Glomerular visceral epithelial cell (primary cell): ENCODE measurements at regions not wholly inside any gene's neighbourhood (a gene's known extent, or its start where the extent isn't known, plus 50 kb on each side); places are given as distances from the start of the nearest gene placed in this dataset.

Experiments
- DNase-seq: peaks from one replicate; pipeline ENCODE4 v3.0.0-alpha.2; 2016; ENCODE audit errors: extremely low spot score

GRCh38 chr1:38718031-38718430 is 141.5 kb downstream of the RRAGC start:
- no peak for DNase-seq

GRCh38 chr1:38716229-38716628 is 143.3 kb downstream of the RRAGC start:
- DNase-seq, result no peak

- no peak for DNase-seq
Measured at GRCh38 chr1:38715415-38715814, 144.2 kb downstream of the RRAGC start.

GRCh38 chr1:38712046-38712445 is 147.5 kb downstream of the RRAGC start:
- DNase-seq, result no peak

GRCh38 chr1:38708701-38709258 is 150.8 kb downstream of the RRAGC start:
- no peak for DNase-seq

- DNase-seq, result no peak
Measured at GRCh38 chr1:38701088-38701487, 158.5 kb downstream of the RRAGC start.

GRCh38 chr1:38700077-38700470 is 159.5 kb downstream of the RRAGC start:
- no peak for DNase-seq

- DNase-seq, result no peak
Measured at GRCh38 chr1:38699330-38700076, 160.1 kb downstream of the RRAGC start.

GRCh38 chr1:38697387-38697786 is 162.2 kb downstream of the RRAGC start:
- DNase-seq, result no peak

GRCh38 chr1:38696371-38696770 is 163.2 kb downstream of the RRAGC start:
- no peak for DNase-seq

- no peak for DNase-seq
Measured at GRCh38 chr1:38693759-38694158, 165.8 kb downstream of the RRAGC start.

- no peak for DNase-seq
Measured at GRCh38 chr1:38693031-38693430, 166.5 kb downstream of the RRAGC start.

- no peak for DNase-seq
Measured at GRCh38 chr1:38690790-38691449, 168.7 kb downstream of the RRAGC start.

GRCh38 chr1:38686927-38687255 is 172.7 kb downstream of the RRAGC start:
- DNase-seq, result no peak

- DNase-seq, result no peak
Measured at GRCh38 chr1:38686167-38686926, 173.2 kb downstream of the RRAGC start.

- DNase-seq, result no peak
Measured at GRCh38 chr1:38685388-38685787, 174.2 kb downstream of the RRAGC start.

GRCh38 chr1:38680801-38681510 is 178.6 kb downstream of the RRAGC start:
- no peak for DNase-seq

GRCh38 chr1:38677756-38678155 is 181.8 kb downstream of the RRAGC start:
- no peak for DNase-seq

- DNase-seq, result no peak
Measured at GRCh38 chr1:38677311-38677710, 182.3 kb downstream of the RRAGC start.

GRCh38 chr1:38672692-38673091 is 186.9 kb downstream of the RRAGC start:
- no peak for DNase-seq

- DNase-seq, result no peak
Measured at GRCh38 chr1:38671221-38671620, 188.4 kb downstream of the RRAGC start.

- no peak for DNase-seq
Measured at GRCh38 chr1:38670544-38671122, 188.9 kb downstream of the RRAGC start.
